Non-pigmented ciliary epithelial cell (primary cell): ENCODE measurements at regions not wholly inside any gene's neighbourhood (a gene's known extent, or its start where the extent isn't known, plus 50 kb on each side); places are given as distances from the start of the nearest gene placed in this dataset.
"Not testable (repeated sequence)": the region's sequence is repeated elsewhere in the genome, so short reads cannot be mapped to it uniquely, and the experiment has no call there.

Experiments used
- DNase-seq: peaks from one replicate; pipeline ENCODE4 v3.0.0-alpha.2; 2010; ENCODE audit warnings: low read depth

- not testable (repeated sequence) for DNase-seq
These were observed 183.7 kb upstream of the AKAP13 start for GRCh38 chr15:85196697-85197096.

GRCh38 chr15:85197582-85197981 lies 182.8 kb upstream of the AKAP13 start:
- not testable (repeated sequence) for DNase-seq

DNA sequence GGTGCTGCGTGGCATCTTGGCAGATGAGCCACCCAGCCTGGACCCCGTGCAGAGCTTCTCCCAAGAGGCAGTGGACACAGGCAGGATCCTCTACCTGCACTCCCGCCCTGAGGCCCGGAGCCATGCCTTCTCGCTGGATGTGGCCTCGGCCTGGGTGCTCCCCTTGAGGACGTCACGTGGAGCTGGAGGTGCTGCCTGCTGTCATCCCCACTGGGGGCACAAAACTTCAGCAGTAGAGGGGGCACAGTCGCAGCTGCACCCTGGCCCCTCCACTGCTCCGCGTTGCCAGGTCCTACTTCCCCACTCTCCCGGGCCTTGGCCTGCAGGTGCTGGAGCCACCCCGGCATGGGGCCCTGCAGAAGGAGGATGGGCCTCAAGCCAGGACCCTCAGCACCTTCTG lies 182.0 kb upstream of the AKAP13 start:
- not testable (repeated sequence) for DNase-seq

DNA sequence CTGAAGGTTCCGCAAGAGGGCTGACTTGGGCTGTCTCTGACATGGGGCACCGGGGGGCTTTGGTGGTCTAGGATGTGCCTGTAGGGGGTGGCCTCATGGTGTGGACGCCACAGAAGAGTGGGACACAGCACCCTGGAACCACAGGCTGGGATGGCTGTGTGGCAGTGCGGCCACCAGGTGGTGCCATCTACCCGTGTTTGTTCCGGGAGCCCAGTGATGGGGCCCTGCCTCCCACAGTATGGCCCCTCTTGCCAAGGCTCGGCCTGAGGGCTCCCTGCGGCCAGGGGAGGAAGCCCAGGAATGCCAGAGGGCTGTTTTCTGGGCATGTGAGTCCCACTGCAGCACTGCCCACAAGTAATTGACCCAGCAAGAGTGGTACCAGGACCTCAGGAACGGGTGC lies 180.2 kb upstream of the AKAP13 start:
- DNase-seq, result not testable (repeated sequence)

- not testable (repeated sequence) for DNase-seq
These were observed 179.1 kb upstream of the AKAP13 start for GRCh38 chr15:85201118-85201793.

DNA sequence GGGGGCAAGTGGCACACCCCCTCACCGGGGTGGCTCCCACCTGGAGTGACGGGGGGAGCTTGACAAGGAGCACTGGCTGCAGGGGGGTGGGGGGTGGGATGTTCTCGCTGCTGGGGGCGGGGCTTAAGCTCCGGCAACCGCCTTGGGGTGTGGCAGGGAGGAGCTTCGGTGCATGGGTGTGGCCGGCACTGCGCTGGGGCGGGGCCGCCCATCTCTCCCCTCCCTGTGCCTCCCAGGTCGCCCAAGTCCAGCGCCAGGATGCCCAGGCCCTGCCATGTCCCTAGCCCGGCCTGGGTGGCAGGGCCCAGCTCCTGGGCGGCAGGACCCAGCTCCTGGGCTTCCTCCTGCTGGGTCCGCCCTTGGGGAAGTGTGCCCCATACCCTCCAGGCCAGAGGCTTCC lies 175.9 kb upstream of the AKAP13 start:
- DNase-seq, result not testable (repeated sequence)

GRCh38 chr15:85233791-85234325 lies 146.5 kb upstream of the AKAP13 start:
- DNase-seq, result not testable (repeated sequence)

GRCh38 chr15:85234450-85235196 lies 145.8 kb upstream of the AKAP13 start:
- DNase-seq, result not testable (repeated sequence)

DNA sequence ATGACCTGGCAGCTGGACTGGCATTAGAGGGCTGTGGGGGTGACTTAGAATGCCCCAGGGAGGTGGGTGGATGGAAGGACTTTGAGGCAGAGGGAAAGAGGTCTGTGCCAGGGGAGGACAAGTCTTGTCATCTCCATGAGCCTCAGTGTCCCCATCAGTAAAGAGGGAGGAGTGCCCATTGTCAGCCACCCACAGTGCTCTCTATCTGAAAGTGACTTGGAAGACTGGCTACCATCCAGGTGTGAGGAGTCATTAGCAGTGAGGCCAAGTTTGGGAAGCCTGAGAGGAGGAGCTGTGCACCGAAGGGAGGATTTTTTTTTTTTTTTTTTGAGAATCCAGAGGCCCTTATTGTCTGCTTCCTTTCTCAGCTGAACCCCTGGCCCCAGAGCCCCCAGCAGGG lies 136.3 kb upstream of the AKAP13 start:
- DNase-seq, result not testable (repeated sequence)

DNA sequence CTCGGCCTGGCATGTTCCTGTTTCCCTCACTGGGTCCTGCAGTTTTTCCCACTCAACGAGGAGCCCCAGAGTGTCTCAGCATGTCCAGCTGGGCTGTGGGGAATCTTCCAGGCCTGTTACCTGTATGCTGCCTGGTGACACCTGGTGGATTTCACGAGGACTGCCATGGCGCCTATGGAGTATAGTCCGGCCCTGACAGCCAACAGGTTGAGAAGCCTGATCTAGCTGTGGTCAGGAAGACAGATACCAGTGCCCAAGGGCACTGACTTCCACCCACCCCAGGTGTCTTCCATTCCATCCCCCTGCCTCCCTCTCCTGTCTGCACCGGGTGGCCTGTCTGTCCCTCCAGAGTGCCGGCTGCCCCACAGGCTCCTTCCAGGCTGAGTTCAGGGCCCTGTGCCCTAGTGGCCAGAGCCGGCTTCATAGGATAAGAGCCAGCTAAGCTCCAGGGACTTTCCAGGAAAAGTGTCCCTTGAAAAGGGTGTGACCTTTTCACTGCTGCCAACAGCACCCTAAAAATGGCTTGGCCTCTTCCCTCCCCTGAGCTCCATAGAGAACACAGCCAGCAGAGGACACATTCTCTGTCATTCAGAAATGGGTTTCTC lies 129.4 kb upstream of the AKAP13 start:
- not testable (repeated sequence) for DNase-seq

DNA sequence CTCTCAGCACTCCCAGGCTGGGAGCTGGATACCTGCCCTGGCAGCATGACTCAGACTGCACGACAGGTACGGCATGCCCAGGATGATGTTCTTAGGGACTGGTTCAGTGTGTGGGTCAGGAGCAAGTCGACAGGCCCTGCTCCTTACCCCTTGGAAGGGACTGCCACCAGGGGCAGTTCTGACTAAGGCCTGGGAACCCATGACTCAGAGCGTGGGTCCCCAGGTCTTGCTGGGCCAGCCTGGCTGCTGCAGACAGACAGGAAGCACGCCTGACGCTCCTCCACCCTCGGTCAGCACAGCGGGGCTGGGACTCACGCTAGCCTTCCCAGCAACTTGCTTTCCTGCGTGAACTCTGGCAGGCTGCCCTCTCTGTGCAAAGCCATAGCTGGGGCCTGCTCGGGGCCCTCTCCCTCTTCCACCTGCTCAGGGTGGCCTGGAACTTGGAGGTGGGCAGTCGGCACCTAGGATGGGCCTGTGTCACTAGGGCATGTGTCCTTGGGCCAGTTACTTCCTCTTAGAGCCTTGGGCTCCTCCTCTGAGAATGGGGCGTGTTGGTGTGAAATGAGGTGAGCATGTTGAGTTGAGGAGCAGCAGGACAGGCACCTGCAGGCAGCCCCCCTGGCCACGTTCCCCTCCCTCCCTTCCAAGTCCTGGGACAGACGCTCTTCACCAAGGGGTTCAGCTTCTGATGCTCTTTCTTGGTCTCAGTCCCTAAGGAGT lies 127.0 kb upstream of the AKAP13 start:
- not testable (repeated sequence) for DNase-seq

DNA sequence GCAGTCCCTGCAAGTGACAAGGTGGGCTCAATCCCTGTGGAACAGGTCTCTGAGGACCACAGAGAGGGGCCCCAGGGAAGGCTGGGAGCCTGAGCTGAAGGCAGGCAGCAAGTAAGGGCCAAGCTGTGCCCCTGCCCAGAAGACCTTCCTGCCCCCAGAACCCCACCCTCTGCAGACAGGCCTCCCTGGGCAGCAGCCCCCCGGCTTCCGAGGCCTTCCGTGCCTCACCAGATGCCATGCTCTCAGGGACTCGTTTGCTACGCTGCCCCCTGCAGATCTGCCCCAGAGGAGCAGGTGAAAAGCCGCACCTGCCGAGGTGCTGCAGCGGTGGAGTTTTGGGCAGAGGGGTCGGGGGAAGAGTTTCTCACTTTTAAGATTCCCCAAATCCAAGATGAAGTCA lies 125.4 kb upstream of the AKAP13 start:
- not testable (repeated sequence) for DNase-seq

GRCh38 chr15:85255502-85255901 lies 124.9 kb upstream of the AKAP13 start:
- not testable (repeated sequence) for DNase-seq

- DNase-seq, result not testable (repeated sequence)
These were observed 124.1 kb upstream of the AKAP13 start for GRCh38 chr15:85256009-85256997.

GRCh38 chr15:85258062-85258445 lies 122.3 kb upstream of the AKAP13 start:
- not testable (repeated sequence) for DNase-seq

DNA sequence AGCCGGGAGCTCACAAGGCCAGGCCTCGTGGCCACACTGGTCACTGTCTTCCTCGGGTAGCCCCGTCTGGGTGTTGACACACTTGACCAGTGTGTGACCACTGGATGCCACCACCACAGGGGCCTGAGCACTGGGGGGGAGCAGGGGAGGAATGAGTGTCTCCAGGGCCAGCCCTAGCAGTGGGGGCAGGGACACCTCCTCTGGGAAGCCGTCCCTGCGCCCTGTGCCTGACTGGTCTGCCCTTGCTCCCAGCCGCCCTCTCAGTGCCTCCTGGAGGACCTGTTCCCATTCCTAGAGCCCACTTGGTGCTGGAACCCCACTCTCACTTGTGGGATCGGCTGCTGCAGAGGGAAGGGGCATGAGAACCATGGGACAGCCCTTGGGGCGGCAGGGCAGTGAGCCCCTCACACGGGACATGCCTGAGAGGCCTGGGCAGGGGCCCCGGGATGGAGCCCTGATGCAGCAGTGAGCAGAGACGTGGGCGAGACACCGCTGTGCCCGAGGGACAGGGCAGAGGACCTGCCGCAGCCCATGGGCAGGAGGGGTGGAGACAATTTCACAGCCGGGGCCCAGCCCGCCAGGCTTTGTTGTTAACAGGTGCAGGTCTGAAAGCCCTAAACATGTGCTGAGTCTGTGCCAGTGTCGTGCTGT lies 121.7 kb upstream of the AKAP13 start:
- DNase-seq, result not testable (repeated sequence)

DNA sequence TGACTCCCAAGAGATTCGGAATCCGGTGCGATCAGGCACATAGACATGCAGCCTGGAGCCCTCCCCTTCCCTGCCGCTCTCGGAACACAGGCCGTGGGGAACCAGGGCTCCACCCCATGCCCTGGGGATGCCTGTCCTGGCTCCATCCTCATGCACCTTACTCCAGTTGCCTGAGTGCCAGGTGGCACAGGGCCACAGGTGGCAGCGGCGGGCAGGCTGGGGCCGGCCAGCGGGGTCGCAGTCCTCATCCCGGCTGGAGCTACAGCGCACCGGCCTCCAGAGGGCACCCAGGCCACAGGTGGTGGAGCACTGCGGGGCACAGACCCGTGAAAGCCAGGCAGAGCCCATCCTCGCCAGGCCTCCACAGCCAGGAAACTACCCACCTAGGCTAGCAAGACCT lies 119.9 kb upstream of the AKAP13 start:
- not testable (repeated sequence) for DNase-seq

DNA sequence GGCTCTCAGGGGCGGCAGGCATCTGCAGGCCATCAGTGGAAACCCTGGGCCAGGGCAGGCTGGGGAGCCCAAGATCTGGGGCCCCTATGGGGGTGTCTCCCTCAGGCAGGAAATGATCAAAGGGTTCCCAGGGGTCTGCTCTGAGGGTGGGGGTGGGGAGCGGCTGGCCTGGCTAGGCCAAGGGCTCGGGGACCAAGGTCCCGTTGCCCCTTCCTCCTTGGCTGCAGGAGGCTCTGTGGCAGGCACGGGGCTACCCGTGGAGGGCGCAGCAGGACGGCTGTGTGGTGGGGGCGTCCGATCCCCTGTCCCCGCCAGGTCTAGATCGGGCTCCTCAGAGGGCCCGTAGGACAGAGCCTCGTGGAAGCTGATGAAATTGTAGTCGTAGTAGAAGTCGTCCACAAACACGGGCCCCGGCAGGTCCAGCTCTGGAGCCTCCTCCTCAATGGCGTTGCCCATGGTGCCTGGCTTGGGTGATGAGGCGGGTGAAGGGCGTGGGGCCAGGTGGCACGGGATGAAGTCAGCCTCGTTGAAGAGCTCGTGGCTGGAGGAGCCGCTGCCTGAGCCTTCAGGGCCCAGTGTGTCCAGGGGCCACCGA lies 117.8 kb upstream of the AKAP13 start:
- DNase-seq, result not testable (repeated sequence)

GRCh38 chr15:85263842-85264440 lies 116.5 kb upstream of the AKAP13 start:
- not testable (repeated sequence) for DNase-seq
